GM19240 (cell line): ENCODE measurements at regions not wholly inside any gene's neighbourhood (a gene's known extent, or its start where the extent isn't known, plus 50 kb on each side); places are given as distances from the start of the nearest gene placed in this dataset.

Experiments used
- DNase-seq: peaks from one replicate; pipeline ENCODE4 v3.0.0; 2011; ENCODE audit warnings: low spot score; ENCODE audit not compliant: insufficient read length

GRCh38 chr14:86646696-86647690 lies 1117.0 kb downstream of the FLRT2 start:
- no peak for DNase-seq

- no peak for DNase-seq
Measured at GRCh38 chr14:86646125-86646524, 1116.2 kb downstream of the FLRT2 start.

GRCh38 chr14:86641310-86641709 lies 1111.4 kb downstream of the FLRT2 start:
- DNase-seq: no peak

- no peak for DNase-seq
Measured at GRCh38 chr14:86640288-86640687, 1110.3 kb downstream of the FLRT2 start.

GRCh38 chr14:86639666-86640065 lies 1109.7 kb downstream of the FLRT2 start:
- no peak for DNase-seq

GRCh38 chr14:86639146-86639545 lies 1109.2 kb downstream of the FLRT2 start:
- DNase-seq: no peak

- DNase-seq: no peak
Measured at GRCh38 chr14:86627080-86627479, 1097.1 kb downstream of the FLRT2 start.

- DNase-seq: no peak
Measured at GRCh38 chr14:86626530-86626929, 1096.6 kb downstream of the FLRT2 start.

- no peak for DNase-seq
Measured at GRCh38 chr14:86625637-86626036, 1095.7 kb downstream of the FLRT2 start.

- DNase-seq: no peak
Measured at GRCh38 chr14:86619726-86620125, 1089.8 kb downstream of the FLRT2 start.

- DNase-seq: no peak
Measured at GRCh38 chr14:86613786-86614185, 1083.8 kb downstream of the FLRT2 start.

GRCh38 chr14:86613126-86613525 lies 1083.2 kb downstream of the FLRT2 start:
- DNase-seq: no peak

GRCh38 chr14:86604561-86604960 lies 1074.6 kb downstream of the FLRT2 start:
- DNase-seq: no peak

- no peak for DNase-seq
Measured at GRCh38 chr14:86602263-86602662, 1072.3 kb downstream of the FLRT2 start.

- DNase-seq: no peak
Measured at GRCh38 chr14:86601813-86602212, 1071.9 kb downstream of the FLRT2 start.

GRCh38 chr14:86597279-86597678 lies 1067.3 kb downstream of the FLRT2 start:
- DNase-seq: no peak

- no peak for DNase-seq
Measured at GRCh38 chr14:86596024-86596423, 1066.1 kb downstream of the FLRT2 start.

- DNase-seq: no peak
Measured at GRCh38 chr14:86575141-86575540, 1045.2 kb downstream of the FLRT2 start.

GRCh38 chr14:86574778-86575129 lies 1044.8 kb downstream of the FLRT2 start:
- no peak for DNase-seq

GRCh38 chr14:86574051-86574777 lies 1044.3 kb downstream of the FLRT2 start:
- DNase-seq: no peak

GRCh38 chr14:86570371-86570770 lies 1040.4 kb downstream of the FLRT2 start:
- no peak for DNase-seq

GRCh38 chr14:86543521-86543920 lies 1013.6 kb downstream of the FLRT2 start:
- DNase-seq: no peak
